Stomach (tissue), 8 donors: ENCODE measurements at regions not wholly inside any gene's neighbourhood (a gene's known extent, or its start where the extent isn't known, plus 50 kb on each side); places are given as distances from the start of the nearest gene placed in this dataset.

Experiments used
- DNase-seq, 2 donors: peaks; one replicate each; pipeline versions ENCODE4 v3.0.0 to v3.0.0-alpha.2; 2013 to 2019
- H3K27ac ChIP-seq, 5 donors: fragments of 200-600 bp in 4 of 5; sonication (generic) in 4 of 5; one replicate each; pipeline ENCODE4 v1.5.1; 2013 to 2019; ENCODE audit warnings: mild to moderate bottlenecking in 1 of 5, moderate library complexity in 1 of 5
- H3K27me3 ChIP-seq, 3 donors: fragments of 200-600 bp; sonication (generic); one replicate each; pipeline ENCODE4 v1.5.1; 2017 to 2019; ENCODE audit warnings: mixed run types in 1 of 3
- H3K36me3 ChIP-seq, 4 donors: fragments of 200-600 bp; sonication (generic); 1 replicate in 3 of 4; 2 replicates in 1 of 4; pipeline ENCODE4 v1.5.1; 2016 to 2019
- H3K4me1 ChIP-seq, 4 donors: fragments of 200-600 bp; sonication (generic); one replicate each; pipeline ENCODE4 v1.5.1; 2016 to 2019
- H3K4me3 ChIP-seq, 4 donors: fragments of 200-600 bp; sonication (generic) in 3 of 4; one replicate each; pipeline ENCODE4 v1.5.1; 2016 to 2019; ENCODE audit warnings: mild to moderate bottlenecking in 1 of 4
- H3K9me3 ChIP-seq, 4 donors: fragments of 200-600 bp; sonication (generic); one replicate each; pipeline ENCODE4 v1.5.1; 2016 to 2019
- EP300 ChIP-seq: sonication (generic); formaldehyde crosslinking; IDR thresholded peaks from one replicate; pipeline ENCODE4 v1.6.1; 2017; ENCODE audit warnings: antibody characterized with exemption
- POLR2A ChIP-seq, 4 donors: fragments of 450-650 bp; IDR thresholded peaks; one replicate each; pipeline ENCODE4 v1.6.1; 2016; ENCODE audit warnings: antibody characterized with exemption in 4 of 4, control low read depth in 2 of 4, mild to moderate bottlenecking in 1 of 4, moderate library complexity in 1 of 4
- POLR2AphosphoS5 ChIP-seq, 3 donors: sonication (generic); formaldehyde crosslinking; IDR thresholded peaks; one replicate each; pipeline ENCODE4 v1.6.1; 2016; ENCODE audit warnings: antibody characterized with exemption in 3 of 3
- WGBS, 5 donors: extraction: QIAGEN DNeasy Blood & Tissue Kit in 3 of 5; methylation state at CpG; one replicate each; pipeline versions ENCODE4 v1.1.5 to v1.1.7; 2013 to 2018; 5-methylcytosine and 5-hydroxymethylcytosine counted together
- intact Hi-C: fragments of 100-400 bp; cut with DNase I; formaldehyde crosslinking; loops from one replicate; pipeline ENCODE4 v1.15.1; 2023; ENCODE audit warnings: low total_unique reads
- TF ChIP-seq, protein P1 (sequence below), 7 experiments: fragments of 450-650 bp in 4 of 7; fragments of 200-600 bp in 3 of 7; sonication (generic) in 3 of 7; IDR thresholded peaks; one replicate each; pipeline ENCODE4 v1.5.1; 2016 to 2019; ENCODE audit warnings: antibody characterized with exemption in 7 of 7, control low read depth in 2 of 7, mild to moderate bottlenecking in 1 of 7
- donor health status: healthy with polysubstance abuse.
- donor health status: Bipolar disorder and iron deficiency.
- donor health status: healthy.

DNA sequence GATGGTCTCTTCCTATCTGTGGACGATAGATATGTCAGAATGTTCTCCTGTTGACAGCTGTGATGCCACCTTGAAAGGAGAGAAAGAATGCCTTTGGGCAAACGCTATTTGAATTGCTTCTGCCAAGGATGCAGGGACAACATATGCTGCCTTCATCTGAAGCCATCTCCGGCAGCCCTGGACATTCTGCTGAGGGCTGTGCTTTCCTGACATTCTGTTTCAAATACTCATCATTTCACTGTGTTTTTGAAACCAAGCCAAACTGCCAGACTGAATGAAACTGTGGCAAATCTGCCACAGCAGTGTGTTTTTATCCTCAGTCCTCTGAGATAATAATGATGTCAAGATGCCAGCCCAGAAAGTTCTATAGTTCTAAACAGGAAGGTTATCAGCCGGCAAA, 85.8 kb upstream of the BCAT1 start:
- no peak overlapping the region for H3K27ac ChIP-seq
- no peaks in the 10 kb centered on the region for H3K9me3 ChIP-seq
- no peaks in the 10 kb centered on the region for H3K4me1 ChIP-seq
- no peaks in the 10 kb centered on the region for H3K36me3 ChIP-seq
- WGBS, 5 donors: 70 to 83% (median 79%) methylated on average over 4 of the region's 4 CpGs
- H3K4me3 ChIP-seq: no peak overlapping the region
- TF ChIP-seq POLR2A (IDR thresholded peaks at IDR 0.05) (no peak), EP300 (no peak), POLR2AphosphoS5 (IDR thresholded peaks at IDR 0.05) (no peak)
- TF ChIP-seq, protein P1, sequence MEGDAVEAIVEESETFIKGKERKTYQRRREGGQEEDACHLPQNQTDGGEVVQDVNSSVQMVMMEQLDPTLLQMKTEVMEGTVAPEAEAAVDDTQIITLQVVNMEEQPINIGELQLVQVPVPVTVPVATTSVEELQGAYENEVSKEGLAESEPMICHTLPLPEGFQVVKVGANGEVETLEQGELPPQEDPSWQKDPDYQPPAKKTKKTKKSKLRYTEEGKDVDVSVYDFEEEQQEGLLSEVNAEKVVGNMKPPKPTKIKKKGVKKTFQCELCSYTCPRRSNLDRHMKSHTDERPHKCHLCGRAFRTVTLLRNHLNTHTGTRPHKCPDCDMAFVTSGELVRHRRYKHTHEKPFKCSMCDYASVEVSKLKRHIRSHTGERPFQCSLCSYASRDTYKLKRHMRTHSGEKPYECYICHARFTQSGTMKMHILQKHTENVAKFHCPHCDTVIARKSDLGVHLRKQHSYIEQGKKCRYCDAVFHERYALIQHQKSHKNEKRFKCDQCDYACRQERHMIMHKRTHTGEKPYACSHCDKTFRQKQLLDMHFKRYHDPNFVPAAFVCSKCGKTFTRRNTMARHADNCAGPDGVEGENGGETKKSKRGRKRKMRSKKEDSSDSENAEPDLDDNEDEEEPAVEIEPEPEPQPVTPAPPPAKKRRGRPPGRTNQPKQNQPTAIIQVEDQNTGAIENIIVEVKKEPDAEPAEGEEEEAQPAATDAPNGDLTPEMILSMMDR (IDR thresholded peaks at IDR 0.05): no peak
- no peak for DNase-seq
- intact Hi-C loops: no loop called here
- H3K27me3 ChIP-seq: no peaks in the 10 kb centered on the region

DNA sequence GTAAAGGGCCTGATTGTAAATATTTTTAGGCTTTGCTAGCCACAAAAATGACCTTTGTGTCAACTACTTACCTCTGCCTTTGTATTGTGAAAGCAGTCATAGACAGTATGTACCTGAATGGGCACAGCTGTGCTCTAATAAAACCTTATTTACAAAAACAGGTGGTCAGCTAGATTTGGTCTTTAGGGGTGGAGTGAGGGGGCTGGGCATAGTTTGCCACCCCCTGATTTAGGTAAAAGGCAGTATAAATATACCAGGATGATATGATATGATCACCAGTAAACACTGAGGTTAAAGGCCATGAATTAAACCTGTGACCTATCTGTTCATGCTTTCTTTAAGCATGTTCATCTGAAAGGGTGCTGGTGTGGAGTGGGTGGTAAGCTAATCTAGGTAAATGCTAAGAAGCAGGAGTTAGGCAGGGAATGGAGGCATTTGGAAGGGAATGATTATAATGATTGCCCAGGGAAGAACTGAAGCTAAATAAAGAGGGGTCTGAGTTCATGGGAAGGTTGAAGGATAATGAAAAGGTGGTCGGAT, 77.1 kb upstream of the BCAT1 start:
- WGBS, 5 donors: 80 to 100% (median 86%) methylated on average over 1 of the region's 1 CpG
- intact Hi-C loops: no loop called here
- Histone ChIP-seq H3K4me1 (no peaks in the 10 kb centered on the region), H3K9me3 (no peaks in the 10 kb centered on the region), H3K4me3 (no peak overlapping the region), H3K36me3 (no peaks in the 10 kb centered on the region), H3K27me3 (no peaks in the 10 kb centered on the region), H3K27ac (no peak overlapping the region)
- DNase-seq: no peak
- TF ChIP-seq EP300: no peak
- TF ChIP-seq, protein P1 (IDR thresholded peaks at IDR 0.05): no peak
- no peak for TF ChIP-seq POLR2AphosphoS5 (IDR thresholded peaks at IDR 0.05)
- no peak for TF ChIP-seq POLR2A (IDR thresholded peaks at IDR 0.05)

DNA sequence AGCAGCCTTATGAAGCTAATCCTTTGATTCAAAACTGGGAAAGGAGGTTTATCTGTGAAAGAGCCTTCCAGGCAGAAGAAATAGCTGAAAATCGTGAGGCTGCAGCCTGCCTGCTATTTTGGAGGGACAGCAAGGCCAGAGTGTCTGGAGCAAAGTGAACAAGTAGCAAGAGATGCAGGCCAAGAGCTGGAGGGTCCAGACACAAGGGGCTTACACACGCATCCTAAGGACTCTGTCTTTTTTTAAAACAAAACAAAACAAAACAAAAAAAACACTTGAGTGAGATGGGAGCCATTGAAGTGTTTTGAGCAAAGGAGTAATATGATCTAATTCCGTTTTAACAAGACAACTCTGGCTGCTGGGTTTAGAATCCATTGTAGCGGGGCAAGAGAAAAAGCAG, 76.4 kb upstream of the BCAT1 start:
- Histone ChIP-seq H3K4me3 (no peak overlapping the region), H3K36me3 (no peaks in the 10 kb centered on the region), H3K27ac (no peak overlapping the region), H3K9me3 (peaks cover 0 to under 1% (median 0%) of the 10 kb centered on the region in 4 donors), H3K27me3 (no peaks in the 10 kb centered on the region), H3K4me1 (no peaks in the 10 kb centered on the region)
- DNase-seq: no peak
- 67 to 74% (median 72%) methylated on average over 4 of the region's 4 CpGs for WGBS, 5 donors
- TF ChIP-seq POLR2AphosphoS5 (IDR thresholded peaks at IDR 0.05): no peak
- TF ChIP-seq, protein P1 (IDR thresholded peaks at IDR 0.05): no peak
- no peak for TF ChIP-seq EP300
- TF ChIP-seq POLR2A (IDR thresholded peaks at IDR 0.05): no peak
- intact Hi-C loops: no loop called here

DNA sequence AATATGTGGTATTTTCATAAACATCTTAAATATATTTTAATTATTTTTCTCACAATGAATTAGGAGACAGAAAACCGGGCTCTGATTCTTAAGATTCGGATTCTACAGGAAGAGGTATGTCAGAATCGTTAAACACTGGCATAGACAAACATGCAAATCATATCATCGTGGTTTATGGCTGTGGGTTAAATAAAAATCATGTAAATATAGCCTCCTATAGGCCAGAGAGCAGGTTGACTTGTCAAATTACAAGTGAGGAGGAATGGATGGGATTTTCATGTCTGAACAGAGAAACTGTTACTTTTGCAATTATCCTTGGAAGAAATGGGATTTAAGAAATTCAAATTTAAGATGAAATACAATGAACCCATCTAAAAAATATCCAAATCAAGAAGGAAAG, 74.9 kb upstream of the BCAT1 start:
- no peaks in the 10 kb centered on the region for H3K36me3 ChIP-seq
- no peak overlapping the region for H3K4me3 ChIP-seq
- no peaks in the 10 kb centered on the region for H3K4me1 ChIP-seq
- 60 to 73% (median 70%) methylated on average over 4 of the region's 4 CpGs for WGBS, 5 donors
- intact Hi-C loops: no loop called here
- H3K27me3 ChIP-seq: peaks cover 0 to 5% (median 0%) of the 10 kb centered on the region in 3 donors
- no peak for DNase-seq
- H3K27ac ChIP-seq: no peak overlapping the region
- TF ChIP-seq EP300: no peak
- no peak for TF ChIP-seq POLR2AphosphoS5 (IDR thresholded peaks at IDR 0.05)
- TF ChIP-seq, protein P1 (IDR thresholded peaks at IDR 0.05): no peak
- no peak for TF ChIP-seq POLR2A (IDR thresholded peaks at IDR 0.05)
- peaks cover 7 to 15% (median 10%) of the 10 kb centered on the region in 4 donors for H3K9me3 ChIP-seq
